NB4 (cell line): ENCODE measurements at regions not wholly inside any gene's neighbourhood (a gene's known extent, or its start where the extent isn't known, plus 50 kb on each side); places are given as distances from the start of the nearest gene placed in this dataset.

Experiments
- CTCF ChIP-seq: IDR thresholded peaks from one replicate; pipeline ENCODE4 v1.5.1; 2012; ENCODE audit warnings: low read depth, low read length
- MAX ChIP-seq: IDR thresholded peaks from 2 replicates; pipeline ENCODE4 v1.6.1; 2011; ENCODE audit warnings: low read depth, low read length
- MYC ChIP-seq: IDR thresholded peaks from 2 replicates; pipeline ENCODE4 v1.6.1; 2011; ENCODE audit warnings: low read depth, low read length
- POLR2A ChIP-seq: IDR thresholded peaks from 2 replicates; pipeline ENCODE4 v1.6.1; 2011; ENCODE audit warnings: mild to moderate bottlenecking; ENCODE audit not compliant: insufficient read length; ENCODE audit errors: extremely low read depth

DNA sequence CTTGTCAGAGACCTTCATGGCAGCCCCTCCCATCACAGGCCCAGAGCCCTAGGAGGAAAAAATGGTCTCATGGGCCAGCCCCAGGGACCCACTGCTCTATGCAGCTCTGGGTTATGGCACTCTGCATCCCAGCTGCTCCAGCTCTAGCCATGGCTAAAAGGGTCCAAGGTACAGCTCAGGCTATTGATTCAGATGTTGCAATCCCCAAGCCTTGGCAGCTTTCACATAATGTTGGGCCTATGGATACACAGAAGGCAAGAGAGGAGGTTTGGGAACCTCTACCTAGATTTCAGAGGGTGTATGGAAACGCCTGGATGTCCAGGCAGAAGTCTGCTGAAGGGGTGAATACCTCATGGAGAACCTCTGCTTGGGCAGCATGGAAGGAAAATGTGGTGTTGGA is 996.0 kb downstream of the PCDH9 start:
- no peak for TF ChIP-seq CTCF
- TF ChIP-seq MAX = no peak
- TF ChIP-seq POLR2A = no peak
- TF ChIP-seq MYC = no peak
